AG04450 (cell line): ENCODE measurements at regions not wholly inside any gene's neighbourhood (a gene's known extent, or its start where the extent isn't known, plus 50 kb on each side); places are given as distances from the start of the nearest gene placed in this dataset.

ENCODE experiments used
- CTCF ChIA-PET: fragments of 300-600, 350-600 bp; formaldehyde crosslinking; extraction: SDS; loops from one replicate; lab custom pipeline; 2022; ENCODE audit warnings: antibody characterized with exemption, inconsistent platforms; lab: Charles Lee
- POLR2A ChIA-PET: fragments of 350-600 bp; formaldehyde crosslinking; extraction: SDS; loops from one replicate; lab custom pipeline; 2021; ENCODE audit warnings: antibody characterized with exemption, inconsistent platforms; lab: Yijun Ruan, JAX
- DNase-seq: peaks from one replicate; pipeline ENCODE4 v3.0.0-alpha.2; 2011; ENCODE audit warnings: low read depth, low spot score
- H3K27ac ChIP-seq: one replicate; pipeline ENCODE4 v1.5.1; 2012; ENCODE audit warnings: low read depth, low read length, control low read depth
- H3K27me3 ChIP-seq: one replicate; pipeline ENCODE4 v1.6.0; 2012; ENCODE audit warnings: low read length; ENCODE audit not compliant: control insufficient read depth, insufficient read depth
- H3K4me3 ChIP-seq: 2 replicates; pipeline ENCODE4 v1.5.1; 2011; ENCODE audit warnings: mild to moderate bottlenecking, low read depth, low read length, control low read depth
- H3K9me3 ChIP-seq: 2 replicates; pipeline ENCODE4 v1.5.1; 2012; ENCODE audit warnings: low read length; ENCODE audit not compliant: control insufficient read depth, insufficient read depth
- CTCF ChIP-seq: IDR thresholded peaks from 2 replicates; pipeline ENCODE4 v1.5.1; 2011; ENCODE audit warnings: low read depth, low read length, control low read depth, inconsistent platforms

- Histone ChIP-seq H3K9me3 (no peaks in the 10 kb centered on the region), H3K4me3 (no peak overlapping the region), H3K27me3 (no peaks in the 10 kb centered on the region), H3K27ac (no peak overlapping the region)
- POLR2A ChIA-PET, result no interaction called here
- CTCF ChIA-PET, result no interaction called here
- DNase-seq, result no peak
- no peak for TF ChIP-seq CTCF
Observed at GRCh38 chr6:140090871-140091270, 716.4 kb upstream of the CITED2 start.

- DNase-seq, result no peak
- Histone ChIP-seq H3K27me3 (no peaks in the 10 kb centered on the region), H3K4me3 (no peak overlapping the region), H3K27ac (no peak overlapping the region), H3K9me3 (no peaks in the 10 kb centered on the region)
- ChIA-PET CTCF (no interaction called here), POLR2A (no interaction called here)
- TF ChIP-seq CTCF, result no peak
Observed at GRCh38 chr6:140083375-140083774, 708.9 kb upstream of the CITED2 start.

- CTCF ChIA-PET, result no interaction called here
- POLR2A ChIA-PET, result no interaction called here
Observed at GRCh38 chr6:140082867-140083297, 708.4 kb upstream of the CITED2 start.

DNA sequence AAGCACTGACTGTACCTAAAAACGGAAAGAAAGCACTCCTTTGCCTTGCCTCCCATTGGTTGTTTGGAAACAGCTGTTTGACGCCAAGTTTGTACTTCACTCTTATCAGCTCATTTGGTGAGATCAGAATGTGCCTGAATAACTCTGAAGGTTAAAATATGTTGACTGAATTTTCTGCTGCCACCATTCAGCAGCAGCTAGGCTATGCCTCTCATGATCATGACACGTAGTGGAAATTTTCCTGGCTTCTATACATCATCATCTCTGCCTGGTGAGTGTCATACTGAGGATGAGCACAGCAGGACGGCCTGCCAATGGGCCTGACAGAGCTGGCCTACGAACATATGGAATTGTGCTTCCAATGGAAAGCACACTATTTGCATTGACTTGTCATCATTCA is 704.9 kb upstream of the CITED2 start:
- ChIA-PET CTCF (no interaction called here), POLR2A (interaction anchor here (1.0 kb wide), 1 partner anchor 301 kb away, joined by 3 read pairs; no protein-coding TSS in a partner anchor)
- no peak overlapping the region for H3K27ac ChIP-seq
- no peak for DNase-seq
- TF ChIP-seq CTCF, result no peak
- H3K4me3 ChIP-seq, result no peak overlapping the region
- no peaks in the 10 kb centered on the region for H3K9me3 ChIP-seq
- no peaks in the 10 kb centered on the region for H3K27me3 ChIP-seq

More at GRCh38 chr6:140082867-140083297, 708.4 kb upstream of the CITED2 start:
- TF ChIP-seq CTCF, result no peak
- H3K9me3 ChIP-seq, result no peaks in the 10 kb centered on the region
- H3K27ac ChIP-seq, result no peak overlapping the region
- no peak overlapping the region for H3K4me3 ChIP-seq
- no peak for DNase-seq
- no peaks in the 10 kb centered on the region for H3K27me3 ChIP-seq

DNA sequence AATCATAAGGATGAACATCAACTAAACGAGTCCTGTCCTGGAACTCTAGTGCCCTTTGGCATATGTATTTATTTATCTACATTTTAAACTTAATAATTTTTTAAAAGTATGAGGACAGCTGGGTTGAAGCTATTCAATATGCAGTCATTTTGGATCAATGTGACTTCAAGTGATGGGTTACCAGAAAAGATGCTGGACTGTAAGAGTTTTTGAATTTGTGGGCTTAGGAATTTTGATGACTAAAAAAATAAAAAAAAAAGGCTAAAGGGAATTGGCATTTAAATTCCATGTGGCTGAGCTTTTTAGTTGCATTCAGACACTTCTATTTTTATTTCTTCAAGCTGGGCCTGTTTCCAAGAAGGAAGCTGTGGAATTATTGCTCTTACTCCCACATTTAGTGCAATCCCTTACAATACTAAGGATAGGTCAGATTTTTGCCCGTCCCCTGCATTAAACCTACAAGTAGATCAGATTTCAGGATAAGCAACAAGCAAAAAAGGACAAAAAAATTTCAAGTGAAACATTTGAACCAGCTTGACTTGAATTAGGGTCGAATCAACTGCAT is 704.2 kb upstream of the CITED2 start:
- CTCF ChIA-PET, result no interaction called here
- POLR2A ChIA-PET, result interaction anchor here (1.0 kb wide), 1 partner anchor 302 kb away, joined by 3 read pairs; no protein-coding TSS in a partner anchor
- no peak overlapping the region for H3K4me3 ChIP-seq

More for the DNA sequence above, 704.2 kb upstream of the CITED2 start:
- DNase-seq, result peak; percentile 66
- Histone ChIP-seq H3K27ac (no peak overlapping the region), H3K9me3 (no peaks in the 10 kb centered on the region), H3K27me3 (no peaks in the 10 kb centered on the region)
- no peak for TF ChIP-seq CTCF
